B cell (primary cell): ENCODE measurements at regions not wholly inside any gene's neighbourhood (a gene's known extent, or its start where the extent isn't known, plus 50 kb on each side); places are given as distances from the start of the nearest gene placed in this dataset.
"Not testable (repeated sequence)": the region's sequence is repeated elsewhere in the genome, so short reads cannot be mapped to it uniquely, and the experiment has no call there.

Experiments used
- ATAC-seq: fragments of 200-7000 bp; cut with Tn5 transposase; one replicate; pipeline ENCODE4 v1.10.0; 2021; ENCODE audit warnings: low read depth, mild to moderate bottlenecking, moderate number of reproducible peaks, moderate library complexity
- CTCF ChIA-PET: fragments of 350-600 bp; sonication (Branson Sonifier 250); formaldehyde crosslinking; loops from one replicate; lab custom pipeline; 2021; ENCODE audit warnings: antibody characterized with exemption, inconsistent platforms; lab: Charles Lee
- POLR2A ChIA-PET: fragments of 350-600 bp; sonication (Branson Sonifier 250); formaldehyde crosslinking; loops from one replicate; lab custom pipeline; 2021; ENCODE audit warnings: antibody characterized with exemption; lab: Charles Lee
- DNase-seq: peaks from one replicate; pipeline ENCODE4 v3.0.0; 2013
- H2AFZ ChIP-seq: 2 replicates; pipeline ENCODE4 v1.6.1; 2012; ENCODE audit warnings: mild to moderate bottlenecking, low read depth, low read length; ENCODE audit not compliant: insufficient read depth, poor library complexity, severe bottlenecking
- H3K27ac ChIP-seq, 2 donors: 1 replicate in 1 of 2; 2 replicates in 1 of 2; pipeline ENCODE4 v1.5.1; 2012 to 2013; ENCODE audit warnings: low read length in 2 of 2, mild to moderate bottlenecking in 2 of 2, moderate library complexity in 1 of 2
- H3K27me3 ChIP-seq, 4 experiments: fragments of 200-600 bp in 1 of 4; sonication (generic) in 1 of 4; replicated peaks in 1 of 4; 1 replicate in 2 of 4; 2 replicates in 2 of 4; pipeline versions ENCODE4 v1.6.1 to v1.7.0; 2013 to 2016; ENCODE audit warnings: low read length in 3 of 4, mild to moderate bottlenecking in 2 of 4, mixed read lengths in 1 of 4, moderate library complexity in 1 of 4; ENCODE audit not compliant: insufficient read depth in 4 of 4, control insufficient read depth in 3 of 4; ENCODE audit errors: control extremely low read depth in 1 of 4
- H3K36me3 ChIP-seq, 2 experiments: replicated peaks in 1 of 2; 1 replicate in 1 of 2; 2 replicates in 1 of 2; pipeline versions ENCODE4 v1.6.1 to v1.7.1; 2013; ENCODE audit warnings: low read length in 1 of 2; ENCODE audit not compliant: insufficient read depth in 2 of 2, control insufficient read depth in 1 of 2; ENCODE audit errors: control extremely low read depth in 1 of 2, extremely low read depth in 1 of 2
- H3K4me1 ChIP-seq, 2 donors: fragments of 200-600 bp in 1 of 2; sonication (generic) in 1 of 2; 1 replicate in 1 of 2; 2 replicates in 1 of 2; pipeline versions ENCODE4 v1.5.1 to v1.6.1; 2013 to 2017; ENCODE audit warnings: low read length in 2 of 2; ENCODE audit not compliant: control insufficient read depth in 2 of 2, insufficient read depth in 2 of 2
- H3K4me2 ChIP-seq: replicated peaks from 2 replicates; pipeline ENCODE3; 2012; ENCODE audit warnings: mild to moderate bottlenecking, low read depth, low read length; ENCODE audit not compliant: poor library complexity, severe bottlenecking
- H3K4me3 ChIP-seq, 5 experiments: fragments of 200-600 bp in 1 of 5; sonication (generic) in 1 of 5; 1 replicate in 3 of 5; 2 replicates in 2 of 5; pipeline versions ENCODE4 v1.5.1 to v1.7.0; 2011 to 2016; ENCODE audit warnings: low read length in 4 of 5, mild to moderate bottlenecking in 4 of 5, low read depth in 2 of 5, control low read depth in 1 of 5, moderate library complexity in 1 of 5; ENCODE audit not compliant: insufficient read depth in 1 of 5; ENCODE audit errors: control extremely low read depth in 1 of 5, extremely low read depth in 1 of 5
- H3K79me2 ChIP-seq: fragments of 200-600 bp; sonication (generic); one replicate; pipeline ENCODE4 v1.6.0; 2016; ENCODE audit warnings: low read length; ENCODE audit not compliant: control insufficient read depth, insufficient read depth
- H3K9ac ChIP-seq: fragments of 200-600 bp; sonication (generic); 2 replicates; pipeline ENCODE4 v1.6.1; 2017; ENCODE audit warnings: mild to moderate bottlenecking, low read length, moderate library complexity
- H3K9me3 ChIP-seq, 3 donors: one replicate each; pipeline versions ENCODE4 v1.6.1 to v1.7.1; 2013; ENCODE audit warnings: low read length in 2 of 3; ENCODE audit not compliant: control insufficient read depth in 2 of 3, insufficient read depth in 1 of 3; ENCODE audit errors: control extremely low read depth in 1 of 3
- H4K20me1 ChIP-seq: 2 replicates; pipeline ENCODE4 v1.6.0; 2012; ENCODE audit warnings: mild to moderate bottlenecking, low read length; ENCODE audit not compliant: insufficient read depth, control insufficient read depth, poor library complexity, severe bottlenecking
- H3K27ac Mint-ChIP-seq: one replicate; pipeline ENCODE4 v1.8.0; 2021; ENCODE audit warnings: mixed read lengths
- H3K27me3 Mint-ChIP-seq: one replicate; pipeline ENCODE4 v1.8.0; 2021; ENCODE audit warnings: mixed read lengths
- H3K4me1 Mint-ChIP-seq: one replicate; pipeline ENCODE4 v1.8.0; 2021; ENCODE audit warnings: mixed read lengths
- H3K4me3 Mint-ChIP-seq: one replicate; pipeline ENCODE4 v1.8.0; 2021; ENCODE audit warnings: mixed read lengths
- H3K9me3 Mint-ChIP-seq: one replicate; pipeline ENCODE4 v1.8.0; 2022; ENCODE audit warnings: mixed read lengths; ENCODE audit not compliant: insufficient read depth
- CTCF ChIP-seq: fragments of 200-600 bp; IDR thresholded peaks from one replicate; pipeline ENCODE4 v1.8.0; 2022; ENCODE audit warnings: antibody characterized with exemption, mild to moderate bottlenecking
- EZH2 ChIP-seq: IDR thresholded peaks from 2 replicates; pipeline ENCODE4 v1.6.1; 2012; ENCODE audit warnings: borderline replicate concordance, low read depth, mild to moderate bottlenecking, moderate library complexity, low read length; ENCODE audit not compliant: insufficient read depth, poor library complexity, severe bottlenecking
- WGBS: methylation state at CpG from one replicate; pipeline ENCODE4 v1.1.5; 2013; ENCODE audit warnings: missing lambda C conversion rate; ENCODE audit not compliant: insufficient coverage; 5-methylcytosine and 5-hydroxymethylcytosine counted together
- intact Hi-C: fragments of 100-400 bp; cut with micrococcal nuclease; formaldehyde crosslinking; loops from one replicate; pipeline ENCODE4 v1.10.0; 2022

GRCh38 chr5:179403426-179404147 lies 58.3 kb upstream of the ADAMTS2 start:
- Histone ChIP-seq H3K79me2 (no peaks in the 10 kb centered on the region), H3K4me1 (no peaks in the 10 kb centered on the region), H3K27ac (no peak overlapping the region), H4K20me1 (no peaks in the 10 kb centered on the region), H3K27me3 (no peaks in the 10 kb centered on the region), H2AFZ (no peak overlapping the region), H3K9ac (no peak overlapping the region), H3K9me3 (peaks cover 0 to 25% (median 23%) of the 10 kb centered on the region in 3 donors), H3K4me3 (no peak overlapping the region), H3K4me2 (no peak overlapping the region), H3K36me3 (no peaks in the 10 kb centered on the region)
- TF ChIP-seq EZH2 (no peak), CTCF (no peak)
- Mint-ChIP-seq H3K4me3 (no peak overlapping the region), H3K9me3 (peaks cover 20% of the 10 kb centered on the region), H3K27me3 (no peaks in the 10 kb centered on the region), H3K27ac (no peak overlapping the region), H3K4me1 (no peaks in the 10 kb centered on the region)
- WGBS: 56% methylated on average over 6 of the region's 6 CpGs
- CTCF ChIA-PET: no interaction called here
- DNase-seq (no peak), ATAC-seq (no peak)
- POLR2A ChIA-PET: no interaction called here
- intact Hi-C loops: no loop called here

GRCh38 chr5:179400435-179400834 lies 55.2 kb upstream of the ADAMTS2 start:
- intact Hi-C loops, H3K27ac Mint-ChIP-seq, H3K27ac ChIP-seq, CTCF ChIA-PET, H3K4me1 ChIP-seq, H2AFZ ChIP-seq, H3K27me3 Mint-ChIP-seq, DNase-seq, H3K79me2 ChIP-seq, H3K36me3 ChIP-seq, H3K4me1 Mint-ChIP-seq, H3K9ac ChIP-seq, H3K4me3 ChIP-seq, H3K4me2 ChIP-seq, H3K27me3 ChIP-seq, ATAC-seq, POLR2A ChIA-PET, H3K4me3 Mint-ChIP-seq, H4K20me1 ChIP-seq: not testable (repeated sequence)
- WGBS: 82% methylated on average over 2 of the region's 2 CpGs
- H3K9me3 ChIP-seq: peaks cover 0 to 28% (median 25%) of the 10 kb centered on the region in 3 donors
- peaks cover 20% of the 10 kb centered on the region for H3K9me3 Mint-ChIP-seq
